SK-N-SH (cell line): ENCODE measurements at regions not wholly inside any gene's neighbourhood (a gene's known extent, or its start where the extent isn't known, plus 50 kb on each side); places are given as distances from the start of the nearest gene placed in this dataset.

Source experiments
- CTCF ChIA-PET: fragments of 300-600, 350-600 bp; formaldehyde crosslinking; extraction: SDS; loops from one replicate; lab custom pipeline; 2021; lab: Yijun Ruan, JAX
- POLR2A ChIA-PET: fragments of 350-600 bp; sonication (Branson Sonifier 250); formaldehyde crosslinking; extraction: SDS; loops from one replicate; lab custom pipeline; 2020; ENCODE audit warnings: antibody characterized with exemption, inconsistent platforms; lab: Yijun Ruan, JAX
- DNase-seq: peaks from one replicate; pipeline ENCODE4 v3.0.0; 2012
- H2AFZ ChIP-seq: fragments of 200-600 bp; sonication (generic); 2 replicates; pipeline ENCODE4 v1.8.1; 2016; ENCODE audit warnings: antibody characterized with exemption, mild to moderate bottlenecking, low read depth
- H3F3A ChIP-seq: fragments of 200-600 bp; sonication (generic); replicated peaks from 2 replicates; pipeline ENCODE3; 2016; ENCODE audit warnings: antibody characterized with exemption, mild to moderate bottlenecking; ENCODE audit not compliant: insufficient read depth
- H3K27ac ChIP-seq, 2 experiments: fragments of 200-500 bp in 1 of 2; fragments of 200-600 bp in 1 of 2; sonication (Bioruptor generic) in 1 of 2; sonication (generic), shearing (Covaris generic) in 1 of 2; 2 replicates each; pipeline versions ENCODE4 v1.5.1 to v1.6.1; 2014 to 2016; ENCODE audit warnings: low read depth in 2 of 2, inconsistent platforms in 1 of 2, low read length in 1 of 2, mild to moderate bottlenecking in 1 of 2, mixed read lengths in 1 of 2
- H3K27me3 ChIP-seq: fragments of 200-600 bp; sonication (generic), shearing (Covaris generic); 2 replicates; pipeline ENCODE4 v1.6.1; 2016; ENCODE audit warnings: mixed run types; ENCODE audit not compliant: insufficient read depth
- H3K36me3 ChIP-seq, 2 experiments: fragments of 200-500 bp in 1 of 2; fragments of 200-600 bp in 1 of 2; sonication (Bioruptor generic) in 1 of 2; sonication (generic) in 1 of 2; replicated peaks in 1 of 2; 2 replicates each; pipeline versions ENCODE3 to v1.5.1; 2014 to 2016; ENCODE audit warnings: low read length in 1 of 2, mild to moderate bottlenecking in 1 of 2; ENCODE audit not compliant: insufficient read depth in 2 of 2, control insufficient read depth in 1 of 2
- H3K4me1 ChIP-seq, 2 experiments: fragments of 200-500 bp in 1 of 2; fragments of 200-600 bp in 1 of 2; sonication (Bioruptor generic) in 1 of 2; sonication (generic), shearing (Covaris generic) in 1 of 2; 2 replicates each; pipeline versions ENCODE4 v1.5.1 to v1.6.1; 2014 to 2016; ENCODE audit warnings: low read depth in 1 of 2, low read length in 1 of 2, mixed run types in 1 of 2; ENCODE audit not compliant: insufficient read depth in 2 of 2, control insufficient read depth in 1 of 2
- H3K4me2 ChIP-seq: fragments of 200-600 bp; sonication (generic), shearing (Covaris generic); 2 replicates; pipeline ENCODE4 v1.6.1; 2017; ENCODE audit warnings: mixed run types
- H3K4me3 ChIP-seq, 2 experiments: fragments of 200-500 bp in 1 of 2; fragments of 200-600 bp in 1 of 2; sonication (Bioruptor generic) in 1 of 2; sonication (generic), shearing (Covaris generic) in 1 of 2; 2 replicates each; pipeline versions ENCODE4 v1.5.1 to v1.8.1; 2014 to 2016; ENCODE audit warnings: low read depth in 2 of 2, inconsistent platforms in 1 of 2, low read length in 1 of 2, mild to moderate bottlenecking in 1 of 2, mixed read lengths in 1 of 2, moderate library complexity in 1 of 2
- H3K79me2 ChIP-seq: fragments of 200-600 bp; sonication (generic); 2 replicates; pipeline ENCODE4 v1.8.1; 2017; ENCODE audit warnings: mild to moderate bottlenecking; ENCODE audit not compliant: insufficient read depth
- H3K9ac ChIP-seq: fragments of 200-600 bp; sonication (generic); 2 replicates; pipeline ENCODE4 v1.6.1; 2017; ENCODE audit warnings: mixed run types
- H3K9me2 ChIP-seq: fragments of 200-600 bp; sonication (generic); 2 replicates; pipeline ENCODE4 v1.6.1; 2017; ENCODE audit warnings: mixed run types
- H3K9me3 ChIP-seq: fragments of 200-600 bp; sonication (generic); 2 replicates; pipeline ENCODE4 v1.6.1; 2017; ENCODE audit warnings: mixed run types, mild to moderate bottlenecking, moderate library complexity
- H4K20me1 ChIP-seq: fragments of 200-600 bp; sonication (generic); 2 replicates; pipeline ENCODE4 v1.6.1; 2017; ENCODE audit warnings: mild to moderate bottlenecking, mixed run types; ENCODE audit not compliant: insufficient read depth
- ELF1 ChIP-seq: IDR thresholded peaks from 2 replicates; pipeline ENCODE4 v1.4.0; 2012
- EZH2phosphoT487 ChIP-seq: fragments of 200-600 bp; sonication (generic); IDR thresholded peaks from 2 replicates; pipeline ENCODE4 v1.6.1; 2017; ENCODE audit warnings: low read depth, mixed run types, mild to moderate bottlenecking, antibody characterized with exemption, moderate library complexity, borderline replicate concordance
- FOSL2 ChIP-seq: IDR thresholded peaks from 2 replicates; pipeline ENCODE4 v1.4.0; 2012; ENCODE audit warnings: low read depth, mild to moderate bottlenecking, moderate library complexity, borderline replicate concordance
- GATA2 ChIP-seq: sonication (generic); formaldehyde crosslinking; IDR thresholded peaks from 2 replicates; pipeline ENCODE4 v1.5.0; 2020; ENCODE audit warnings: mild to moderate bottlenecking, missing genetic modification reagents
- JUND ChIP-seq: IDR thresholded peaks from 2 replicates; pipeline ENCODE4 v1.4.0; 2012
- MXI1 ChIP-seq: IDR thresholded peaks from 2 replicates; pipeline ENCODE4 v1.6.1; 2012; ENCODE audit warnings: mild to moderate bottlenecking, low read depth, low read length, improper control_type of control experiment
- RAD21 ChIP-seq: IDR thresholded peaks from 2 replicates; pipeline ENCODE4 v1.6.1; 2012; ENCODE audit warnings: mild to moderate bottlenecking, low read length
- RCOR1 ChIP-seq: fragments of 150-350 bp; IDR thresholded peaks from 2 replicates; pipeline ENCODE4 v1.6.1; 2017; ENCODE audit warnings: antibody characterized with exemption, low read length
- RFX5 ChIP-seq: IDR thresholded peaks from 2 replicates; pipeline ENCODE4 v1.6.1; 2012; ENCODE audit warnings: mild to moderate bottlenecking, improper control_type of control experiment, low read length
- SIN3A ChIP-seq: IDR thresholded peaks from 2 replicates; pipeline ENCODE4 v1.6.1; 2012; ENCODE audit warnings: low read depth, mild to moderate bottlenecking, low read length, moderate library complexity, borderline replicate concordance
- SMC3 ChIP-seq: IDR thresholded peaks from 2 replicates; pipeline ENCODE4 v1.6.1; 2012; ENCODE audit warnings: low read depth, low read length, improper control_type of control experiment
- TCF12 ChIP-seq: IDR thresholded peaks from 2 replicates; pipeline ENCODE4 v1.4.0; 2012
- TEAD4 ChIP-seq: IDR thresholded peaks from 2 replicates; pipeline ENCODE4 v1.4.0; 2012; ENCODE audit warnings: mild to moderate bottlenecking, borderline replicate concordance; ENCODE audit not compliant: insufficient read depth
- WGBS: methylation state at CpG from one replicate; pipeline ENCODE4 v1.1.6; 2017; ENCODE audit warnings: low lambda C conversion rate; 5-methylcytosine and 5-hydroxymethylcytosine counted together
- TF ChIP-seq, protein P1 (sequence below): IDR thresholded peaks from 2 replicates; pipeline ENCODE4; 2012

DNA sequence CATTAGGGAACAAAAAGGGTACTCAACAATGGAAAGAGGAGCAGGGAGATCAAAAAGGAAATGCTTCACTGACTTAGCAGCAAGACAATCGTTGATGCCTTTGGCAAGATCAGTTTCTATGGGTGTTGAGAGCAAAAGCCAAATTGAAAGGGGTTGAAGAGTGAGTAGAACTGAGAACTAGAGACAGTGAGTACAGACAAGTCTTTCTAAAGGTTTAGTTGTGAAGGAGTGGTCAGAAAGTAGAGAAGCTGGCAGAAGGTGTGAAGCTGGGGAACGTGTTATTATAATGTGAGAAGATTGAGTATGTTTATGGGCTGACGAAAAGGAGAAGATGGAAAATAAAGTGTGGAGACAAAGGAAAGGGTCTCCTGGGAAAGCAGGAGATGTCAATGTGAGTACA is 221.2 kb upstream of the USP25 start (continued):
- no peak for TF ChIP-seq GATA2 (CRISPR knock-in tag)
- no peak for TF ChIP-seq JUND
- TF ChIP-seq EZH2phosphoT487: no peak
- no peak for TF ChIP-seq ELF1

DNA sequence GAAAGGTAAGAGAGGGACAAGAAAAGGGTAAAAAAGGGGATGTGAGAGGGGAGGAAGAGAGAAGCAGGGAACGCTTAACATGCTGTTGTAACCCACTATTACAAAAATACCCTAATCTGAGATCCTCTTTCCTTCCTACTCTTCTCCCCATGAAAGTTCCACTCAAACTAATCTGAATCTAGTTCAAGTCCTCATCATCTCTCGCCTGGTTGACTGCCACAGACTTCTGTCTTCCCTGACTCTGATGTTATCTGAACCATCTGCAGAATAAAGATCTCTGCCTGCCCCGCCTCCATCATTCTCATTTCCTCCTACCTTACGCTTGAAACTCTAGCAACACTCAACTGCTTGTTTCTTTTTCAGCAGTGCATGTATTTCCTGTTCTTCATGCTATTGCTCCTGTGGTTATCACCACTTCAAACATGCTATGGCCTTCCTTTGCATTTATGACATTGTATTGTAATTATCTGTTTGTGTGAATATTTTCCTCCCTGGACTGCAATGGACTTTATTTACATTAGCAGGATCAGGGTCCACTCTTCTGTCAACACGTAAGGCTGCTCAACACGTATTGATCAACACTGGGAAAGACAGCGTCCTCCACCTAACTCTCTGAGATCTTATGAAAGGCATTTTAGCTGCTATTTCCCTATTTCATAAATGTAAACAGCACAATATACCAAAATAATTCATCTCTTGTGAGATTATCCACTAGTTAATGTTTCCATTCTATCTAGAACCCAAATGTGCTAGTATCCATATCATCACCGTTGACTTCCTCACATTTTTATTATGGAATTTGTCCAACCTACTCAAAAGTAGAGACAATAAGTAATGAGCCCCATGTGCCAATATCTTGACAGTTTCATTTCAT is 215.5 kb upstream of the USP25 start:
- 36% methylated on average over 8 of the region's 8 CpGs for WGBS
- no peak overlapping the region for H3K4me2 ChIP-seq

GRCh38 chr21:15515908-15516307 is 213.9 kb upstream of the USP25 start:
- H2AFZ ChIP-seq: no peak overlapping the region
- no peaks in the 10 kb centered on the region for H4K20me1 ChIP-seq
- H3K9me3 ChIP-seq: no peaks in the 10 kb centered on the region
- 27% methylated on average over 2 of the region's 2 CpGs for WGBS
- ChIA-PET POLR2A (no interaction called here), CTCF (interaction anchor here (1.4 kb wide), 1 partner anchor 19 kb away, joined by 3 read pairs; no protein-coding TSS in a partner anchor)
- H3K9ac ChIP-seq: no peak overlapping the region
- no peak for DNase-seq
- no peaks in the 10 kb centered on the region for H3K79me2 ChIP-seq
- H3K9me2 ChIP-seq: no peaks in the 10 kb centered on the region
- H3K27me3 ChIP-seq: no peaks in the 10 kb centered on the region
- no peak overlapping the region for H3K27ac ChIP-seq
- no peak overlapping the region for H3K4me3 ChIP-seq
- H3F3A ChIP-seq: no peaks in the 10 kb centered on the region
- H3K4me1 ChIP-seq: no peaks in the 10 kb centered on the region
- H3K4me2 ChIP-seq: no peak overlapping the region
- H3K36me3 ChIP-seq: no peaks in the 10 kb centered on the region
- TF ChIP-seq GATA2 (CRISPR knock-in tag) (no peak), MXI1 (no peak), RFX5 (no peak), SIN3A (no peak)

More for the DNA sequence above, 215.5 kb upstream of the USP25 start:
- no peak overlapping the region for H2AFZ ChIP-seq
- H4K20me1 ChIP-seq: no peaks in the 10 kb centered on the region
- no peaks in the 10 kb centered on the region for H3K9me2 ChIP-seq
- H3K4me3 ChIP-seq: no peak overlapping the region
- ChIA-PET CTCF (no interaction called here), POLR2A (interaction anchor here (0.6 kb wide), 1 partner anchor 640 kb away, joined by 3 read pairs; no protein-coding TSS in a partner anchor)
- TF ChIP-seq FOSL2 (no peak), TCF12 (no peak), SMC3 (no peak), TEAD4 (no peak), RCOR1 (no peak), SIN3A (no peak), RAD21 (no peak), ELF1 (no peak)
- TF ChIP-seq, protein P1, sequence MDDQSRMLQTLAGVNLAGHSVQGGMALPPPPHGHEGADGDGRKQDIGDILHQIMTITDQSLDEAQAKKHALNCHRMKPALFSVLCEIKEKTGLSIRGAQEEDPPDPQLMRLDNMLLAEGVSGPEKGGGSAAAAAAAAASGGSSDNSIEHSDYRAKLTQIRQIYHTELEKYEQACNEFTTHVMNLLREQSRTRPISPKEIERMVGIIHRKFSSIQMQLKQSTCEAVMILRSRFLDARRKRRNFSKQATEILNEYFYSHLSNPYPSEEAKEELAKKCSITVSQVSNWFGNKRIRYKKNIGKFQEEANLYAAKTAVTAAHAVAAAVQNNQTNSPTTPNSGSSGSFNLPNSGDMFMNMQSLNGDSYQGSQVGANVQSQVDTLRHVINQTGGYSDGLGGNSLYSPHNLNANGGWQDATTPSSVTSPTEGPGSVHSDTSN: no peak
- H3K36me3 ChIP-seq: no peaks in the 10 kb centered on the region
- no peaks in the 10 kb centered on the region for H3K4me1 ChIP-seq
- no peaks in the 10 kb centered on the region for H3K79me2 ChIP-seq
- no peak overlapping the region for H3K9ac ChIP-seq
- no peaks in the 10 kb centered on the region for H3K9me3 ChIP-seq
- no peaks in the 10 kb centered on the region for H3F3A ChIP-seq
- no peak overlapping the region for H3K27ac ChIP-seq
- DNase-seq: no peak
- H3K27me3 ChIP-seq: no peaks in the 10 kb centered on the region
